DMS 273 (cell line): ENCODE measurements at regions not wholly inside any gene's neighbourhood (a gene's known extent, or its start where the extent isn't known, plus 50 kb on each side); places are given as distances from the start of the nearest gene placed in this dataset.

Experiments
- DNase-seq: peaks from one replicate; lab custom pipeline; 2025; ENCODE audit not compliant: unreplicated experiment; lab: John Stamatoyannopoulos, UW

DNA sequence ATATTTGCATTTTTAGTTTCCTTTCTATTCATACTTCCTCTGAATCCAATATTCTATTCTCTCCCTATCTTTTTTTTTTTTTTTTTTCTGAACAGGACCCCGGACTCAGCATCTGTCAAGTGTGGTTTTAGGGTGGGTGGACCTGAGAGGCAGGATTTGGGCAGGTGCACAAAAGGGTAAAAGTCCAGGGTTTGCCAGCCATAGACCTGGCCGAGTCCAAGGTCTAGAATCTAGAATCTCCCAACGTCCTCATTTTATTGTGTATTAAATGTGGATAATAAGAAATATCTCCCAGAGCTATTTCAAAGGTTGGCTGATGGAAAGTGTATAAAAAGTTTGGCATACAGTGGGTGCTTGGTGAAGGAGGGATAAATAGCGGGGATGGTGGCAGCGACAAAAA is 273.3 kb upstream of the MAF start:
- DNase-seq: no peak

DNA sequence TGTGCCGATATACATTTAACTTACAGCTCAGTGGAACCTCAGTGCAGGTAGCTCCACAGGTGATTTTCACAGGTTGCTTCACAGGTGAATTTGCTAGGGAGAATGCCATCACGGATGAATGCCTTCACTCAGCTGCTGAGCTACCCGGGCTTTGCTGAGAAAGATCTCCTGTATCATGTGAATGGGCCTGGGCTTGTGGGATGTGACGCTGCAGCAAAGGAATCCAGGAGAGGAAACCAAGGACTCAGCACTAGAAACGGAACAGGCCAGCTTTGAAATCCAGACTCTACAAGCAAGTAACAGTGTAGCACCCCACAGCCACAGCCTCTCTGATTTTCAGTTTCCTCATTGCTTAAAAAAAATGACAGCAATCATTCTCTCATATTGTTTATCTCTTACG is 271.4 kb upstream of the MAF start:
- no peak for DNase-seq

DNA sequence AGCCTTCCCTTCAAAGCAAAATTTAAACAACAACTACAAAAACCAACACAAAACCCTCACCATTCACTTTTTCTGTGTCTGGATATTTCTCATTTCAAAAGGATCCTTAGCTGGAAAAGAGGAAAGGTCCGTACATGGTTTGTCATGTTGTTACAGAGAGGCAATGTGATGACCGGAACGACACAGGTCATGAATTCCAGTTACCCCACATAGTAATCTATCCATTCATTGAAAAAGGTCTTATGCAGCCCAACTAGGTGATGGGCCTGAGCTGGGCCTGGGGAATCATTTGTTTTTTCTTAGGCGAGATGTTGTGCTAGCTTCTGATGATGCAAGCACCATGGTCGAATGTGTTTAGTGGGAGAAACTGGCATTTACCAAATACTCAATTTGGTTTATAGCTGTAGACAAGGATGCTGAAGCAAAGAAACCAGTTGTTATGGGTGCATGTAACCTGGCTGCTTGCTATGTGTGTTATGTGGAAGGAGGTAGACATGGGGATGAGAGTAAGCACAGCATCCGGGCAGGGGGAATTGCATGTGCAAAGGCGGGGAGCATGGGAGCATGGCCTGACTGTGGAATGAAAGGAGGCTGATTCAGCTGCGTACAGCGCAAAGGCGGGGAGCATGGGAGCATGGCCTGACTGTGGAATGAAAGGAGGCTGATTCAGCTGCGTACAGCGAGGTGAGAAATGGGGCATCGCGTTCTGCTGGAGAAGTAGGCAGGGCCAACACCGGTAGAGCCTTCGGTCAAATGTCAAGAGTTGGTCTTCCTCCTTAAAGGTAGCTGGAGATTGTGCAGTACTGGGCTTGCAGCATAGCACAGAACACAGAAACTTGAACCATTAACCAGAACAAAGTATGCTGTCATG is 269.7 kb upstream of the MAF start:
- DNase-seq: no peak

DNA sequence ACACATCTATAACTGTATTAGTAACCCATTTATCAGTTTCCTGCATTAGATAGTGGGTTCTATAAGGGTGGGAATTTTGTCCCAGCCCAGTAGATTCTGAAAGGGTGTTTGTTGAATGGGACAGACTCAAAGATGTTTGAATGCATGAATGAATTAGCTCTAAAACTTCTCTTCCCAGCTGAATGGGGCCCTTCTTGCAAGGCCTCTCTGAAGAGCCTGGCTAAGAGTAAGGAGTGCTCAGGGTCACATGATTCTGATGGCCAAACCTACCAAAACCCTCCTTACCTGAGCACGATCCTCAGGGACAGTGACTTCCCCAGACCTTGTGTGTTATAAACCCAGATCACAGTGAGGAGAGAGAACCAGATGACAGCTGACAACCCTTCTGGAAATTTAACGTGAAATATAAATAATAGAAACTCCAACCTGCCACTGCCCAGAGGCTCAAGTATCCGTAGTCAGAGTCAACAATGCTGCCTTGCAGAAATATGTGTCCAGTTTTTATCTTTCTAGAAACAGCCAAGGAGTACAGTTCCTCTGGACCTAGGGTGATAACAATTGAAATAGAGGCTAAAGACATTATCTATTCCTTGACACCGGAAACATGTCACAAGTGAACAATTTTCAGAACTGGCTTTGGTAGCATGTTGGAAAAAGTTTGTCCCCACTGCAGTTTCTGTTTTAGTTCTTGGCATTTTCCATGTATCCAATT is 268.9 kb upstream of the MAF start:
- no peak for DNase-seq

DNA sequence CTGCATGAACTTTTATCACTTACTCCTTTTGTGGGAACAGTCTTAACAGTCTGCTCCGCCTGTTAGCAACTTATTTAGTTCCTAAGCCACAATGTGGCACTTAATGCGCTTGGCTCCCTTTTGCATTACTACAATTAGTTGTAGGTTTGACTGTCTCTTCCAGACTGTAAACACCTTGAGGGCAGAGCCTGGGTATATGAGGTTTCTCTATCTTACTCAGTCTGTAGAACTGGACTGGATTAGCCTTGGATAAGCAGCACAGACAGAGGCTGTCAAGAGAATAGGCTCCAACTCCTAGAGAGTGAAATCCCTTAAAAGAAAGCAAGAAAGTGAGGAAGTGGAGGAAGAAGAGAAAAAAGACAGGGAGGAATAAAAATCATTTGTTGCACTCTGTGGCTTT is 268.3 kb upstream of the MAF start:
- DNase-seq: no peak

DNA sequence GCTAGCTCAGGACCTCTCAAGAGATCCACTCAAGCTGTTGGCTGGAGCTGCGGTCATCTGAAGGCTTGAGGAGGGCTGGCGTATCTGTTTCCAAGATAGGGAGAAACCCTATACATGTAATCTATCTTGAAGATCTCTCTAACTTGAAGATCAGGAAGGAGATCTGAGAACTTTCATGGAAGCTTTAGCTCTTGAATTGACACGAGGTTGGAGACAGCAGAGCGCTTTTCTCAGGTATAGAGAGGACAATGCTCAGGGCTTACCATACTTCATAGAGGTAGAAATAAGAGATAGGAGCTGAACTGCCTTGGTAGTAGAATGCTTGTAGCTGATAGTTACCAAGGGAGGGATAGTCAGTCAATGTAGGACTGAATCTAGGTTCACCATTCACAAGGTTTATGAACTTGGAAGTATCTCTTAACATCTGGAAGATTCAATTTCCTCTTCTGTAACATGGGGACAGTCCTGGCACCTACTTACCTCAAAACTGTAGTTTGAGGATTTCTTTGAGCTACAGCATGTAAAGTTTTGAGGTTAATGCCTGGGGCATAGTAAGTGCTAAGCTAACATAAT is 267.0 kb upstream of the MAF start:
- no peak for DNase-seq

DNA sequence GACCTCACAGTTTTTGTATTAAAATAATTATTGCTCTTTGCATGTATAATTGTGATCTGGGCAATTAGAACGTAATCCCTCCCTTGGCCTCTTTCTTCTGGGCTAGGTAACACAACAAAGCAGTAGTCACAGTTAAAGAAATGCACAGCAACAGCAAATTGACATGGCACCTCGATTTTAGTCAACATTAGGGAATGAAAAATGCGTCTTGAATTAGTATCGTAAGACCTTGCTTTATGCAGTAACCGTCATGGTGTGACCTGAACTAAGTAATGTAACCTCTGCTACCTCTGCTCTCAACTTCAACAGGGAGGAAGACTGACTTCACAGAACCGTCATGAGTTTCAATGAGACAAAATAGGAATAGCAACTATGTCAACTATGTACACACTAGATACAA is 265.4 kb upstream of the MAF start:
- DNase-seq: no peak

DNA sequence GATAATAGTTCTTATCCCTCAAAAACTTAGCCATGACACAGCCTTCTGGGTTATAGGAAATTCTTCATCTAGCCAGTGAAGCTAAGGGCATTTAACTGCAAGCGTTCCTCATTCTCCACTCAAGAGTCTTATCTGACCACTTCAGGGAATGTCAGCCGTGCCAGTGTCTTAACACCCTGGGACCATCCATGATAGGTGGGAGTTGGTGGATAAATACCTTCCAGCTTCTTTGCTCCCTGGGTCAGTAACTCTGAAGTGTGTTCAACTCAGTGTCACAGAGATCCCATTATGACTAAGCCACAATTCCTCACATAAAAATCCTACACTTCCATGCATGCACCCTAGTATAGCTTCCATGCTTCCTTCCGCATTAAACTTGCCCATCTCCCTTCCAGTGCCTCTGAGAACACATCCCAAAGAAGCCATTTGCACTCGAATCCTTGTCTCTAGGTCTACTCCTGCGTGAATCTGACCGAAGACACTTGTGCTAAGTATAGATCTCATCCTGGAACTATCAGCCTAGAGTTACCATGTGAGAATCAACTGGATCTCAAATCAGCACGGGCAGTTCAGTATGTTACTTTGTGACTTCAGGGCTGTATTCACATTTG is 264.3 kb upstream of the MAF start:
- no peak for DNase-seq

DNA sequence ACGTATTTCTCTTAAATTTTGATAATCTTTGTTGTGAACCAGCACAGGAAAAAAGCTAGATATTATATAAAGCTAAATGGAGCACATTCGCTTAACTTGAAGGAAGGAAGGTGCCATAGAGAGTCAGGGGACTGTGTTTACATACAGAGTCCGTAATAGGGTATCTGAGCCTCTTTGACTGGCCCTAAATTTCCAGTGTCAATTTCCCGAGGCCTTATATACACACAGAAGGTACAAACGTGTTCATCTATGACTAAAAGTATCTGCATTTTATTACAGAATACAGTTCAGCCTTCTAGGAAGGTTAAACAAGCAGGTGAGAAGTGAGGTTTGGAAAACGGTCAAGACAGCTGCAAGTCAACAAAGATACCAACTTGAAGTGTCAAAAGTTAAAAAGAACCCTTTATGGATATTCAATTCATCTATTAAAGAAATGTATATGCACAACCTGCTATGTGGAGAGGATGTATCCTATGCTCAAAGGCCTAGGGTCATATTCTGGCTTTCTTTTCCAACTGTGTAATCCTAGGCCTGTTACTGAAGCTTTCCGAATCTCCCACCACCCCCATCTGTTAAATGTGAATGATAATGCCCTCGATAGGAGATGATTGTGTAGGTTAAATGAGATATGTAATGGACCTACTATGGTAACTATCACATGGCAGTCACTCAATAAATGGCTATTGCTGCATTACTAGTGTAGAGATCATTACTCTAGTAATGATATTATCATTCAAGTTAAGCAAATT is 263.7 kb upstream of the MAF start:
- no peak for DNase-seq

DNA sequence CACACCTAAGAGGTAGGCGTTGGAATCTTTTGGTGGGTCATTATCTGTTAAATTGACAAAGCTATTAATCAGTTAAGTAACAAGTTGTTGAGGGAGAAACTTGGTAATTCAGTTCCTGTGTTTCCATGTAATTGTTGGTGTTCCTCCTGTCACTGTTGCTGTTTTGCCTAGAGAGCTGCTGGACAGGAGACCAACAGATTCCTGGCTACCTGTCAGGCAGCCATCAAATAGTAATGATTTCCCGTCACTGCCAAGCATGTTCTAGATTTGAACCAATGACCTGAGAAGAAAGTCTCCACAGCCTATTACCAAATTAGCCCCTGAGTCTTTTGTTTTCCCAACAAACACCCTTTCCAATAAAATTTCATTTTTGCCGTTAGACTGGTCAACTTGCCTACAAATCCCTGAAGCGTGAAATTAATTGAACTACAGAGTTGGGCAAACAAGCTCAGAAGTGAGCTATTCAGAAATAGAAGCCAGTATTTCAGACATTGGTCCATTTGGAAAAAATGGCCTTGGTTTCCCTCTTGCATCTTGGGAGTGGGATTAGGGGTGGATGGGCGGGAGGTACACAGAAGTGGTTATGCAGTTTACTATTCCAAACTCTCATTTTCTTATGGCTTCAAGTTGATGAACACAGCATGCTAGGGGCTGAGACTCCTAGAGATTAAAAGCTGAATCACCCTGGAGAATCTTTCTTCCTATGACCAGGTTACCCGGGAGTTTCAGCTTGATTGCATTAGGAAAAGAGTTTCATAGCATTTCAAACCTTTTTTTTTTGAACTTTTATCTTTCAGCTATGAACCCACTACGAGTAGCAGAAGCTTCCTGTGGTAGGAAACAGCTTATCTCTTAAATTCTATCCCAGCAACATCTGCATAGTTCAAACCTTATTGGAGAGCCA is 262.8 kb upstream of the MAF start:
- DNase-seq: no peak

DNA sequence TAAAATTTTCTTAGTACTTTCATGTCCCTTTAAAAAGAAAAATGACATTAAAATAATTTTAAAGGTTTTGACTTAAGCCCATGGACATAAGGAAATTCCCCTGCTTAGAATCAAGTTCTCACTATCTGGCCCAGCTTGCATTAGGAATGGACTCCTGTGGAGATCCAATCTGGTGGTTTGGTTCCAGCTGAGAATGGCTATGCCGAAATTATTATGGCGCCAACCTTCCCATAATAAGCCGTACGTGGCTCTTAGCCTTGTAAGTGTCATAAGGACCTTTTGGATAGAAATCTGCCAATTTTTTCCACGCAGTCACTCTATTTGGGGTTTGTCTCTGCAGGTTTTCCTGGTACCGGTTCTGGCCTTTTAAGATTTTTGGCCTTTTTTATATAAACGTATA is 262.1 kb upstream of the MAF start:
- DNase-seq: no peak

DNA sequence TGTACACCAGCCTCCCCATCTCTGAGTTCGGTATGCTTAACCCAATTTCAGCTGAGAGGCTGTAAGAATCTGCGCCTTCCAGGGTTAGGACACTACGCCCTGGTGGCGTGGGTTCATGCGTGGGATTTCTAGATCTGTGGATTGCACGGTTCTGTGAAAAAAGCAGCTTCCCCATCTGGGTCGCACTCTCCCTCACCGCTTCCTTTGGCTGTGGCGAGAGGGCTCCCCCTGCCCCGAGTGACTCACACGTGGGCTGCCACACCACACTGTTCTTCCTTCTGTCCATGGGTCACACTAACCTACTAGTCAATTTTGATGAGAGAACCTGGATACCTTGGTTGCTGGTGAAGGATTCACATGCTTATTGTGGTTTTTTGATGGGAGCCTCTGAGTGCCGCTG is 256.0 kb upstream of the MAF start:
- DNase-seq: no peak

DNA sequence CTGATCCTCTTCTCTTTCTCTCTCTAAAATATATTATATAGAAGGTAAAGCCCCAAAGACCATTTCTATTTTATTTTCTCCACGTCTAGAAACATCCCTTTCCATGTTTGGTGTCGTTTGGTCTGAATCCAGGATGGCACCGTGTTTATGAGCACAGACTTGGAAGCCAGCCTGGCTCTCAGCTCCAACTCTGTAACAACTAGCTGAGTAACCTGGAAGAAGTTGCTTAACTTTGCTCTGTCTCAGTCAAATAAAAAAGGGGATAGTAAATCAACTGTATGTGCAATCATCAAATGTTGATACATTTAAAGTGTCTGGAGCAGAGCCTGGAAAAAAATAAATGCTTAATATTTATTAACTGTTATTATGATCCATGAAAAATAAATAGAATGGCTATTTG is 249.8 kb upstream of the MAF start:
- no peak for DNase-seq

DNA sequence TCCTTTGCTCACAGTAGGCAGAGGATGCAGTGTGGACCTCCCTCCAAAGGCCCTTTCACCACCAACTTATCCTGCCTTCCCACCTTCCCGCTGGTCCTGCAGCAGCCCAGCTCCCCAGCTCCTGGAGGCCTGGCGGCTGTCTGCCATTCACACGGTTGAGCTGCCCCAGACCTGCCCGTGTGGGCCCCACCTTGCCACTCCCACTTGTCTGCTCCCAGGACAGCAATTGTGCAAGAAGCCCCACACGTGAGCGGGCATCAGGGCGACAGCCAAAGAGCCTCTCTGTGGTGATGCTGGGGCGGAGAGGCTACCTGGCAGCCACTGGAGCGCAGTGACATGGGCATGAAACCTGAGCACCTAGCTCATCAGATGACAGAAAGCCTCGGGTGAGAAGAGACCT is 248.6 kb upstream of the MAF start:
- DNase-seq: no peak

DNA sequence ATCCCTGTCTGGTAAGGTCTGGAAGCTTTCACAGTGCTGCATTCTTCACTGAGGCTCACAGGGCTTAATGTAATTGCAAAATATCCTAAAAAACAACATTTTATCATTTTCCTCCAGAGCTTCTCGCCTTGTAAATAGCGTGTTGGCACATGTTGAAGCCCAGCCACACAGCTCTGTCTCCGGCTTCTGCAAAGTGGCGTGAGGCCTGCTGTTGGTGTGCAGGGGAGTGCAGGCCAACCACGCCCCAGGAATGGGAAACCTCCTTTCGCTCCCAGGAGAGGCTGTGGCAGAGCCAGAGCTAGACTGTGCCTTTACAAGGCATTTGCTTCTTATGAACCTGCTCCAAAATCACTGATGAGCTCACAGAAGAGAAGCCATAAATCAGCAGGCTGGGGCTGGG is 248.2 kb upstream of the MAF start:
- DNase-seq: no peak

DNA sequence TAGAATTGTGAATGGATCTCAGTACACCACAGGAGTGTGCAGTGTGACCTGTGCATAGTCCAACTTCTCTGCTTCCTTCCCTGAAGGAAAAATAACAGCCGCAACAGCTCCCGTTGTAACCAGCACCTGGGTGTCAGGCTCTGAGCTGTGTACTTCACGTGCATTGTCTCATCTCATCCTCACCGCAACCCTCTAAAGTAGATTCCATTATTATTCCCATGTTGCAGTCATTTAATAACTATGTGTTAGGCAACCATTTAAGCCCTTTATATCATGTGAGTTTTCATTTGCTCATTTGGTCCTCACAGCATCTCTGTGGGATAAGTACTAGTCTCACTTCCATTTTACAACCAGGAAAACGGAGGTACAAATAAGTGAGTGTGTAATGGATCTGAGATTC is 247.0 kb upstream of the MAF start:
- DNase-seq: no peak

DNA sequence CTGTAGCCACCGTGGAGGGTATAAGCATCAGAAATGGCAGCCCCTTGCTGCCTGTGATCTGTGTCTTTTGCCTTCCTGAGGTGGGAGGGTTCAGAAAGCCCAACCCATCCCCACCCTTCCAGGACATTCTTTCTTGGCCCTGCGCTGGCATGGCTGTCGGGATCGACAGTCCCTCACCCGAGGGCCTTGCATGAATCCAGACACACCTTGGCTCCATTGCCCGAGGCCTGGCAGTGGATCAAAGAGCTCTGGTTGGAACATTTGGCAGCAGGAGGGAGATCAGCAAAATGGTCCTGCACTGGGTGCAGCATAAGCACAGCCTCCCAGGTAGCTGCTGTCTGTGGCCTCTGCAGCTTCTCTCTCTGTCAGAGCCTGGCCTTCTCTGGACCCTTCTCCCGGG is 246.6 kb upstream of the MAF start:
- DNase-seq: no peak

DNA sequence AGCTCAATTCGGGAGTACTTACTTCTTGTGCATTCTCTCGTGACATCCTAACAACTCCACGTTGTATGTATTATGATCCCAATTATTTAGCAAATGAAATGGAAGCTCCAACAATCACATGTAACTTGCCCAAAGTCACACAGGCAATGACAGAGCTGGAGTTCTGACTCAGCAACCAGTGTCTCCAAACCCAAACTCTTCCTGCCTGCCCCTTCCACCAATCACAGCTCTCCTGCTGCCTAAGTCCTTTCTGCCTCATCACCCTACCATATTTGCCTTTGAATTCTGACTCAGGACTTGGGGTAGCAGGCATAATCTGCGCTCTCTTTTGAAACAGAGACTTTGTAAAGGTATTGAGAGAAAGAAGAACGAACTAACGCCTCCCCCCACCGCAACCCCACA is 245.2 kb upstream of the MAF start:
- DNase-seq: no peak

DNA sequence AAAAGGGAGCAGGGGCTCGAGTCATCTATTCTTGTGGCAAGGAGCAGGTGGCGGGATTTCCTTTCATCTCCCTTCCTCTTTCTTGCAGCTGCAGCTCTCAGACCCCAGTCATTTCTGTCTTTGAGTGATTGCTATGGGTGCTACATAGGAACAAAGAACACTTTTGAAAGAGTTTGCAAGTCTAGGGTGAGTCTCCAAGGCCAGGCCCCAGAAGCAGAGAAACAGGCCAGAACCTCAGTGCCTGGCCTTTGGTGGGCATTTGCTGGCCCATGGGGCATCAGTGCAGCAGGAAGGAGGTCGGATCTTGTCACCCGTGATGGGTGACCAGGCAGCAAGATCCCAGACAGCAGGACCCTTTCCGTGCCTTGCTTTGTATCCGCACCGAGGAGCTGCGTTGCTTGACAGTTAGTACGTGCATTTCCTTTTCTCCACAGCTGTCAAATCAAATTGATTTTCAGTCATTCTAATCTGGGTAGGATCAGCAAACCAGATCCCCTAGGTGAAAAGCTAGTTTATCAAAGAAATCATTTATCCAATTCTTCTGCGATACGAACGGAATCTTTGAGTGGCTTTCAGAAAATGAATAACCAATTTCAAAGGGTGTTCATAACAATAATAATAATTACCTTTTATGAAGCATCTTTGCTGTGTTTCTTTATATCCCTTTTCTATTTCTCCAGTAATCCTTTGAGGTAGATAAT is 244.6 kb upstream of the MAF start:
- no peak for DNase-seq

DNA sequence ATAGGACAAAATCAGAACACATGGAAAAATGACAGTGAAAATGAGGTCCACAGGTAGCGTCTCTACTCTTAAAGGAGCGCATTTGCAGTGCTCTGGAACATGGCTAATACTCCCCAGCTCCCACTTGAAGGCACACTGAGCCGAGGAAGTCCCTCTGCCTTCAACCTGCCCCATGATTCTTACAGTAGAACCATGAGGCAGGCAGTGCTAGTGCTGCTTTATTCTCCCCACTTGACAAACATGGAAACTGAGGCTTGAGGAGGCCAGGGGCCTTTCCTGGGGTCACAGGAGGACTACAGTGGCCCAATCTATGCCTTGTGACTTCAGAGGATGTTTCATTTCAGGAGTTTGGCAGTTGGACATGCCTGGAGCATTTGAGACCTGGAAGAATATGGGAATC is 244.1 kb upstream of the MAF start:
- DNase-seq: no peak
